ENCODE measurements at regions not wholly inside any gene's neighbourhood (a gene's known extent, or its start where the extent isn't known, plus 50 kb on each side); places are given as distances from the start of the nearest gene placed in this dataset.

DNA sequence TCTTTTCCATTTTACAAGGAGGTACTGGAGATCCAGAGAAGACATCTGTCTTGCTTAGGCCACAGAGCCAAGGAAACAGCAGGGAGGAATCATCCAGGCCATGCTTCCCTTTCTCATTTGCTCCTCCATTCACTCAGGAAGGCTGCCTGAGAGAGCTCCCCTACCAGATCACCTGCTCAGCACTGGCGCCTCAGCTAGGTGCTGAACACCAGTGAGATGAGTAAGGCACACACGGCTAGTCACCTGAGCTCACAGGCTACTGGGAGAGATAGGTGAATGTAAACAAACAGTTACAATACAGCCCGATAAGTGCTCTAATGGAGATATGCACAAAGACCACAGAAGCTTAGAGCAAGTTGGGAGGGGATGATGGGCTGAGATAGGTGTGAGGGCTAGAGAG, 149.8 kb upstream of the ARHGEF9 start:
- Histone ChIP-seq H3K9me2 (ENCODE audit: insufficient read depth) (no peaks in the 10 kb centered on the region), H3K4me3 (no peak overlapping the region), H3K27me3 (ENCODE audit: insufficient read depth, low read depth) (no peaks in the 10 kb centered on the region), H3K4me1 (replicated peaks; ENCODE audit: insufficient read depth) (no peaks in the 10 kb centered on the region), H3K9me3 (ENCODE audit: insufficient read depth, low read depth) (no peaks in the 10 kb centered on the region), H3F3A (ENCODE audit: insufficient read depth, low read depth) (no peaks in the 10 kb centered on the region), H3K79me2 (ENCODE audit: low read depth) (no peaks in the 10 kb centered on the region), H4K20me1 (ENCODE audit: insufficient read depth) (no peaks in the 10 kb centered on the region), H2AFZ (no peak overlapping the region), H3K27ac (no peak overlapping the region), H3K36me3 (ENCODE audit: low read depth) (no peaks in the 10 kb centered on the region), H3K4me2 (no peak overlapping the region)
- BruUV-seq (replicated peaks), result no TSS peak
- intact Hi-C loops (cut with micrococcal nuclease; ENCODE audit: unreplicated experiment), result no loop called here
- ChIA-PET POLR2A (ENCODE audit: unreplicated experiment) (no interaction called here), CTCF (no interaction called here)
- DNase-seq, result no peak
- no peak for TF ChIP-seq EZH2 (IDR thresholded peaks at IDR 0.05; ENCODE audit: low read depth)
- TF ChIP-seq, protein P1, sequence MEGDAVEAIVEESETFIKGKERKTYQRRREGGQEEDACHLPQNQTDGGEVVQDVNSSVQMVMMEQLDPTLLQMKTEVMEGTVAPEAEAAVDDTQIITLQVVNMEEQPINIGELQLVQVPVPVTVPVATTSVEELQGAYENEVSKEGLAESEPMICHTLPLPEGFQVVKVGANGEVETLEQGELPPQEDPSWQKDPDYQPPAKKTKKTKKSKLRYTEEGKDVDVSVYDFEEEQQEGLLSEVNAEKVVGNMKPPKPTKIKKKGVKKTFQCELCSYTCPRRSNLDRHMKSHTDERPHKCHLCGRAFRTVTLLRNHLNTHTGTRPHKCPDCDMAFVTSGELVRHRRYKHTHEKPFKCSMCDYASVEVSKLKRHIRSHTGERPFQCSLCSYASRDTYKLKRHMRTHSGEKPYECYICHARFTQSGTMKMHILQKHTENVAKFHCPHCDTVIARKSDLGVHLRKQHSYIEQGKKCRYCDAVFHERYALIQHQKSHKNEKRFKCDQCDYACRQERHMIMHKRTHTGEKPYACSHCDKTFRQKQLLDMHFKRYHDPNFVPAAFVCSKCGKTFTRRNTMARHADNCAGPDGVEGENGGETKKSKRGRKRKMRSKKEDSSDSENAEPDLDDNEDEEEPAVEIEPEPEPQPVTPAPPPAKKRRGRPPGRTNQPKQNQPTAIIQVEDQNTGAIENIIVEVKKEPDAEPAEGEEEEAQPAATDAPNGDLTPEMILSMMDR (conservative IDR thresholded peaks at IDR 0.05), result no peak

DNA sequence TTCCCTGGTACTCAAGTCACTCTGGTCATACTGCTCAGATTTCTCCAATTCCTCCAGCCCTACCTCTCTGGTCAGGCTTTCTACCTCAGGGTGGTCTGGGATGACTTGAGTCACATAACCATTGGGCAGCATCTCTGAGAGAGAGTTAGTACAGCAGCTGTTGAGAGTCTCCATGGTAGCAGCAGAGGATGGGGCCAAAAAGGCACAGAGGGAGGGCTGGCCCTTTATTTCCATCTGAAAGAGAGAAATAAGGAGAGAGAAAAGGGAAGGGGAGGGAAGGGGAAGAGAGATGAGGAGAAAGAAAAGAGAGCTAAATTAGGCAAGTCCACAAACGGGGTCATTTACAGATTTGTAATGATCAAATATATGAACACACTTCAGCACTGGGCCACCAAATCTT, 149.1 kb upstream of the ARHGEF9 start:
- Histone ChIP-seq H3K4me1 (replicated peaks; ENCODE audit: insufficient read depth) (no peaks in the 10 kb centered on the region), H3K4me3 (no peak overlapping the region), H3F3A (ENCODE audit: insufficient read depth, low read depth) (no peaks in the 10 kb centered on the region), H3K79me2 (ENCODE audit: low read depth) (no peaks in the 10 kb centered on the region), H2AFZ (no peak overlapping the region), H3K4me2 (no peak overlapping the region), H3K9me2 (ENCODE audit: insufficient read depth) (no peaks in the 10 kb centered on the region), H3K27ac (no peak overlapping the region), H4K20me1 (ENCODE audit: insufficient read depth) (no peaks in the 10 kb centered on the region), H3K36me3 (ENCODE audit: low read depth) (no peaks in the 10 kb centered on the region), H3K27me3 (ENCODE audit: insufficient read depth, low read depth) (no peaks in the 10 kb centered on the region), H3K9me3 (ENCODE audit: insufficient read depth, low read depth) (no peaks in the 10 kb centered on the region)
- TF ChIP-seq, protein P1 (conservative IDR thresholded peaks at IDR 0.05), result no peak
- no peak for TF ChIP-seq EZH2 (IDR thresholded peaks at IDR 0.05; ENCODE audit: low read depth)
- POLR2A ChIA-PET (ENCODE audit: unreplicated experiment), result no interaction called here
- DNase-seq, result no peak
- CTCF ChIA-PET, result no interaction called here
- no TSS peak for BruUV-seq (replicated peaks)
- intact Hi-C loops (cut with micrococcal nuclease; ENCODE audit: unreplicated experiment), result no loop called here

DNA sequence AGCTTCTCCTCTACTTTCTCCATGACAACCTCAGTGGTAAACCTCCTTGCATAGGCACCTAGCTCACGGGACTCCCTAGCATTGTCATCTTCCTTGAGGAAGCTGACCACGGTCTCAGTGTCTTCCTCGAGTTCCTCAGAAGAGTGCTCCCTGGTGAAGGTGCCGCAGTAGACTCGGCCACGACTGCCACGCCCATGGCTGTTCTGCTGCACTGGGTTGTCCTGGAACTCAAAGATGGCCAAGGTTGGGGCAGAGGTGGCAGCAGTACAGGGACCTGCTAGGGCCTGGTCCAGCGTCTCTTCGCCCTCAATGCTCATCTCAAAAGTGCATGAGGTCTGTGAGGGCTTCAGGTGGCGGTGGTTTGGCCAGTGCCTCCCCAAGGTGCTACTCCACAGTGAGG, 147.9 kb upstream of the ARHGEF9 start:
- intact Hi-C loops (cut with micrococcal nuclease; ENCODE audit: unreplicated experiment), result no loop called here
- Histone ChIP-seq H3K4me3 (no peak overlapping the region), H3F3A (ENCODE audit: insufficient read depth, low read depth) (no peaks in the 10 kb centered on the region), H3K36me3 (ENCODE audit: low read depth) (no peaks in the 10 kb centered on the region), H3K9me3 (ENCODE audit: insufficient read depth, low read depth) (no peaks in the 10 kb centered on the region), H3K79me2 (ENCODE audit: low read depth) (no peaks in the 10 kb centered on the region), H3K9me2 (ENCODE audit: insufficient read depth) (no peaks in the 10 kb centered on the region), H3K27ac (no peak overlapping the region), H3K4me2 (no peak overlapping the region), H3K27me3 (ENCODE audit: insufficient read depth, low read depth) (no peaks in the 10 kb centered on the region), H3K4me1 (replicated peaks; ENCODE audit: insufficient read depth) (no peaks in the 10 kb centered on the region), H2AFZ (no peak overlapping the region), H4K20me1 (ENCODE audit: insufficient read depth) (no peaks in the 10 kb centered on the region)
- CTCF ChIA-PET, result no interaction called here
- POLR2A ChIA-PET (ENCODE audit: unreplicated experiment), result no interaction called here
- BruUV-seq (replicated peaks), result no TSS peak
- DNase-seq, result no peak
- no peak for TF ChIP-seq EZH2 (IDR thresholded peaks at IDR 0.05; ENCODE audit: low read depth)
- TF ChIP-seq, protein P1 (conservative IDR thresholded peaks at IDR 0.05), result no peak
